ENCODE measurements at regions not wholly inside any gene's neighbourhood (a gene's known extent, or its start where the extent isn't known, plus 50 kb on each side); places are given as distances from the start of the nearest gene placed in this dataset.

GRCh38 chr7:13241416-13241815 is 554.0 kb downstream of the ARL4A start:
- TF ChIP-seq POLR2AphosphoS5 (IDR thresholded peaks at IDR 0.05; ENCODE audit: low read depth) (no peak), REST (IDR thresholded peaks at IDR 0.05; ENCODE audit: insufficient replicate concordance, low read depth) (no peak), CTCF (IDR thresholded peaks at IDR 0.05; ENCODE audit: insufficient read depth, low read length) (no peak), GABPA (IDR thresholded peaks at IDR 0.05; ENCODE audit: low read depth) (no peak), SPI1 (IDR thresholded peaks at IDR 0.05; ENCODE audit: borderline replicate concordance, low read depth) (no peak)
- no peak overlapping the region for H3K4me3 ChIP-seq (replicated peaks; ENCODE audit: insufficient read depth, low read length)
- no peak overlapping the region for H3K27ac ChIP-seq (replicated peaks)
- no peaks in the 10 kb centered on the region for H3K27me3 ChIP-seq (ENCODE audit: insufficient read depth, poor library complexity, severe bottlenecking)
- no peak for DNase-seq (ENCODE audit: low read depth in 1 of 2, low spot score in 1 of 2)

GRCh38 chr7:13257661-13258060 is 570.2 kb downstream of the ARL4A start:
- TF ChIP-seq REST (IDR thresholded peaks at IDR 0.05; ENCODE audit: insufficient replicate concordance, low read depth), result no peak
- no peak for TF ChIP-seq SPI1 (IDR thresholded peaks at IDR 0.05; ENCODE audit: borderline replicate concordance, low read depth)
- TF ChIP-seq CTCF (IDR thresholded peaks at IDR 0.05; ENCODE audit: insufficient read depth, low read length), result no peak
- no peak for DNase-seq (ENCODE audit: low read depth in 1 of 2, low spot score in 1 of 2)
- no peak overlapping the region for H3K4me3 ChIP-seq (replicated peaks; ENCODE audit: insufficient read depth, low read length)
- H3K27ac ChIP-seq (replicated peaks), result no peak overlapping the region
- no peaks in the 10 kb centered on the region for H3K27me3 ChIP-seq (ENCODE audit: insufficient read depth, poor library complexity, severe bottlenecking)

GRCh38 chr7:13258386-13258785 is 571.0 kb downstream of the ARL4A start:
- Histone ChIP-seq H3K4me3 (replicated peaks; ENCODE audit: insufficient read depth, low read length) (no peak overlapping the region), H3K27ac (replicated peaks) (no peak overlapping the region), H3K27me3 (ENCODE audit: insufficient read depth, poor library complexity, severe bottlenecking) (no peaks in the 10 kb centered on the region)
- no peak for DNase-seq (ENCODE audit: low read depth in 1 of 2, low spot score in 1 of 2)
- TF ChIP-seq SPI1 (IDR thresholded peaks at IDR 0.05; ENCODE audit: borderline replicate concordance, low read depth) (no peak), REST (IDR thresholded peaks at IDR 0.05; ENCODE audit: insufficient replicate concordance, low read depth) (no peak), POLR2AphosphoS5 (IDR thresholded peaks at IDR 0.05; ENCODE audit: low read depth) (no peak), CTCF (IDR thresholded peaks at IDR 0.05; ENCODE audit: insufficient read depth, low read length) (no peak), GABPA (IDR thresholded peaks at IDR 0.05; ENCODE audit: low read depth) (no peak)
